HG02642 (cell line): ENCODE measurements at regions not wholly inside any gene's neighbourhood (a gene's known extent, or its start where the extent isn't known, plus 50 kb on each side); places are given as distances from the start of the nearest gene placed in this dataset.

ENCODE experiments used
- ATAC-seq: cut with Tn5 transposase; IDR thresholded peaks from one replicate; pipeline ENCODE4 v1.9.1; 2021; ENCODE audit warnings: mild to moderate bottlenecking; ENCODE audit not compliant: unreplicated experiment, poor library complexity

DNA sequence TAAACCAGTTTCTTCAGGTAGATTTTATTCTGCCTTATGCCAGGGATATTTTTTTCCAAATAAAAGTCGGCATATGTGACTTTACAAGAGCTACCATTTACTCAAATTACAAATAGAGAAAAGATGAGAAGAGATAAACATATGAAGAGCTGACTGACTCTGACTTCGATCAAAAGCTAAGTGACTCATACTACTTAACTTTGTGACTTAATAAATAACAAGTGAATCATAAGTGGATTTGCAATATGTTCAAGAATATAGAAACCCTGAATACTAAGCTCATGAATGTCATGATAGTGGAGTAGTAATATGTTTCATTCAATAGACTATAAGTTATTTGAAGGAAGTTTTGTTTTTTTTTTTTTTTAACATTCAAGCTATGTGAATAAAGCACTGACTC lies 130.5 kb upstream of the ANO3 start:
- ATAC-seq: no peak

DNA sequence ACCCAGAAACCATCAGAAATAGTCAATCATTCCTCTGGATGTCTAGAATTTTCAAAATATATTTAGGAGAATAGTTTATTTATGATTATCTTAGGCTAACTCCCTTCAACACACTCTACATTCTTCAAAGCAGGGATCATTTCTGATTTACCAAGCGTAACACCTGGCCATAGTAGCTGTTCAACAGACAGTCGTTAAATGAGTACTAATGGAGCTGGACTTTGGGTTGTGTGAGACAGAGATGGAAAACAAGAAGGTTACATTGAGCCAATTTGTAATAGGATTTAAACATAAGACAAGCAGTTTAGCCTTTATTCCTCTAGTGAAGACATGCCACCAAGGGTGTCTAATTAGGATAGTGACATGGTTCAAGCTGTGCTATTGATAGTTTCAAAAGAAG lies 129.2 kb upstream of the ANO3 start:
- ATAC-seq: no peak

DNA sequence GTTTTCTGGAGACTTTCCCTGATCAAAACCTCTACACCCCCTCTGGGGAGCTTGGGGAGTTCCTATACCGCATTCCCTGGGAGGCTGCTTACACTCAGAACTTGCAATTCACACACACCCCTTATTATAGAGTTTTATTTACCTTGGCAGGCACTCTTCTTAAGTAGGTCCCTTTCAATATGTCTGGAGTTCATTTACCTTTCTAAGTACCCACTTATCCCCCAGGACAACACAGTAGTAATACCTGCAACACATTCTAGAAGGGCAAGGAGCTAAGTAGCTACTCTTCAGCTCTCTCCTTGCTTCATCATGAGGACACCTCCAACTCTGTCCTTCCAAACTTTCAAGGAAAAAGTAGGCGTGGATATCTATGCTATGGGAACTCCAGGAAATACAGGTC lies 127.8 kb upstream of the ANO3 start:
- no peak for ATAC-seq

DNA sequence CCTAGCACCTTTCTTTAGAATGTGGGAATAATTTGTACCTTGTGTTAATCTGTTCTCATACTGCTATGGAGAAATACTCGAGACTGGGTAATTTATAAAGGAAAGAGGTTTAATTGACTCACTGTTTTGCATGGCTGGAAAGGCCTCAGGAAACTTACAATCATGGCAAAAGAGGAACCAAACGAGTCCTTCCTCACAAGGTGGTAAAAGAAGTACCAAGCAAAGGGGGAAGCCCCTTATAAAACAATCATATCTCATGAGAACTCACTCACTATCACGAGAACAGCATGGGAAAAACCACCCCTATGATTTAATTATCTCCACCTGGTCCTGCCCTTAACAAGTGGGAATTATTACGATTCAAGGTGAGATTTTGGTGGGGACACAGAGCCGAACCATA lies 127.1 kb upstream of the ANO3 start:
- ATAC-seq: no peak

DNA sequence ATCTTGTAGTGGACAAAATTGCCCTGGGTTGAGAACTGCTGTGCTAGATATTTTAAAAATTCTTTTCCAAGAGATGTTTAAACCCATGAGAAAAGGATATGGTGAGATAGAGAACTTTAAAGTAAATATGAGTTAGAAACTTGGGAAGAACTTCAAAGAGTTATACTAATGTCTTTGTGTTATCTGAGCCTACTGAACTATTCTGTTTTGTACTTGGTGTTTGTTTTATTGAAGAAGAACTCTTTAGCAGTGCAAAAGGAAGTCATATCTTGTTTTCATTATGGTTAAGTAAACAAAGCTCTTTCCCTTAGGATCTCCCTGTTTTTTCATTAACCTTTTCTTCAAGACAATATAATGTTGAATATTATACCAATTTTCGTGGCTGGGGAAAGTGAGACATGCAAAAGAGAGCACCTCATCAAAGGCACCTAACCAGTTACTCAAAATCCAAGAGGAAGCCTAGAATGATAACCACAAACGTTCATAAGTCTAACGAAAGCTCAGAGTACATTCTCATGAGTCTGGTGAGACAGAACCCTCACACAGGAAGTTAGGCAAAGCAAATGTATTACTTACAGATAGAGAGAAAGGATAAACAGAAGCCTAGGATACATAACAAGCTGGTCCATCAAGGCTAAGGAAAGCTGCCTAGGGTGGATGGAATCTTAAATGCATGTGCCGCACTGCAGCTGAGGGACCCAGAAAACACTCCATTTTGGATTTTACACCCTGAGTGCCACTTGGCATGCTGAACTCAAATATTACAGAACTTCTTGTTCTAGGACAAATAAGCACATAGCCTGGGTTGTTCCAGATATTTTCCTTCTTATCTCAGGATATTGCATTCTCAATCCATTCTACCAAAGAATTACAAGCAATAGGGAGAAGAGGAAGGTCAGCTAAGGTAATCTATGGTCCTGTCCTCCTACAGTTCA lies 112.5 kb upstream of the ANO3 start:
- no peak for ATAC-seq

DNA sequence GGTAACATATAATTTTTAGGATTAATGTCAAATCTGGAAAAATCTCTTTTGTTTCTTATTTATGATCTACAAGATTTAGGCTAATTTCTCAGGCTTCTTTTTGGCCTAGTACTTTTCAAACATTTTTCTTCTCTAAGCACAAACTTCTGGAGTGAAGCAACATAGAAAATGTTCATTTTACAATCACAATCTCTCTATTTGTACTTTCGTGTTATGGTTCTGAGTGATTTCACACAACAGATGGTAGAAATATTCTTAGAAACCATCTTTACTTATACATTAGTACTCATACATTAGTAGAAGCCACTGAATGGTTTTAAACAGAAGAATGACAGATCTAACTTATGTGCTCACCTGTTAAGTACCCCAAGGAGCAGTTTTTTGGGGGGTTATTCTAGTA lies 106.3 kb upstream of the ANO3 start:
- ATAC-seq: no peak

DNA sequence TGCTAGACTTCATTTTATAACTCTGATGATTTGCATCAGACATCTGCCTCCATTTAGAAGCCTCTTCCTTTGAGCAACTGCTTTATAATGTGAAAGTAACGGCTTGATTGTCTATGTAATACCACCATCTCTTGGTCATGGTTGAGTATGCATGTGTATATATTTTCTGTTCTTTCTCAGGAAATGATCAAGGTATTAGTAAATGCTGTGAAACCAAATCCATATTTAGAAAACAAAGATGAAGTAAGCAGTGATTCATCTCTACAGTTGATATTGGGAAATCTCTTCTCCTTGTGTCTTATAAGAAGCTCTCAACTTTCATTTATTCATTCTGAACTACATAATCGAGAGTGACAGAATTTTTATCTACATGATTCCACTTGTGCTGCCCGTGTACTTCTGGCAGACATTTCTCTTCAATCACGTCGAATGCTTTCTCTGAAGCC lies 104.6 kb upstream of the ANO3 start:
- ATAC-seq: peak; percentile 80

DNA sequence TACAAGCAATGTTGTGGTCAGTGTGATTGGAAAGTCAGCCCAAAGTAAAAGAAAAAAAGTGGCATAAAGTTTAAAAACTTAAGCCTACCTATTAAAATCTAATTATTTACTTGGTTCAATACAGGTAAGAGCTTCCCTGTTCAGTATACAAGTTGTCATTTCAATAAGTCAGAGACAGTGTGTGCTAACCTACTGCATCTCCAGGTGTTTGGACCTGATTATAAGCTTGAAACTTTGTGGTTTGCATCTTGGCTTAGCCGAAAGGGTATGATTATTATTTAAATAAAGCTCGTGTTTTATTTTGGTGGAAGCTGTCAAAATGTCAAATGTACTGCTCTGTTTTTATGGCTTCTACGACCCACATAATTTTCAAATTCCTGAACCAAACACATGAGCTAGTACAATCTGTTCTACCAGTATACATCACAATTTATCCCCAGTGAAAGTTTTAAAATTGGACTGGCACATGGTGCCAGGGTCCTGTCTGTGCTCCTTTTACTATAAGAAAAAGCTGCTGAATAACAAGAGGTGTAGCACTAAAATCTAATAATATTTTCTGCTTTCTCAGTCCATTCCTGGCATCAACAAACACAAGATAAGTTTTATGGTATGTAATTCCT lies 103.9 kb upstream of the ANO3 start:
- ATAC-seq: no peak

DNA sequence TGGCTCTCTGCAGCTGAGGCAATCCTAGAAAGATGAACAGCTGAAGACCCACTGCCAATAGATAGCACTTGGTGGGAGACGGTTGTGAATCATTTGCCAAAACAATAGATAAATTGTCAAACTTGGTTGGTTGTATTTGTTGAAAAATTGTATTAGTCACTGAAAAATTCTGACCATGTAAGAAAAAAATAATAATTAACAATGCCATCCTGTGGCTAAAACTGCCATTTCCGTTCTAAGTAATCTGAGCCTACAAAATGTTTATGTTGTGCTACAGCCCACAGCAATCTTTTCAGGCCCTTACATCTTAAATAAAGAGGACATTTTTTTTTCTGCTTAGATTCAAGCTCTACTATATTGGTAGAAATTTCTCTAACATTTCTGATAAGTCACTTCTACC lies 103.2 kb upstream of the ANO3 start:
- no peak for ATAC-seq

DNA sequence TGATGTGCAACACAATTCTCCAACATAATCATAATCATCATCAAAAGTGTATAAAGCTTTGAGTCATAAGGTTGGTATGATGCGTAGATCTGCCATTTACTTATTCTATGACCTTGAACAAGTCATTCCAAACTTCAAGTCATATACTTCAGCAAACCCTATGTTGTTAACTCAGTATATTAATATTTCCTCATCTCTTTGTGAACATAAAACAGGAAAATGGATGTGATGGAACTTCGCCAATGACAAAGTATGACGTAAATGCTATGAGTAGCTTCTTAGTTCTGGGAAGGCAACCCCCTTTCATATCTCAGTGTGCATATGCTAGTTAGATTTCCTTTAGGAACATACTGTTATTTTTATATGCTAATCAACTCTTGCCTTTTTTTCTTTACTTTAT lies 102.7 kb upstream of the ANO3 start:
- ATAC-seq: no peak

DNA sequence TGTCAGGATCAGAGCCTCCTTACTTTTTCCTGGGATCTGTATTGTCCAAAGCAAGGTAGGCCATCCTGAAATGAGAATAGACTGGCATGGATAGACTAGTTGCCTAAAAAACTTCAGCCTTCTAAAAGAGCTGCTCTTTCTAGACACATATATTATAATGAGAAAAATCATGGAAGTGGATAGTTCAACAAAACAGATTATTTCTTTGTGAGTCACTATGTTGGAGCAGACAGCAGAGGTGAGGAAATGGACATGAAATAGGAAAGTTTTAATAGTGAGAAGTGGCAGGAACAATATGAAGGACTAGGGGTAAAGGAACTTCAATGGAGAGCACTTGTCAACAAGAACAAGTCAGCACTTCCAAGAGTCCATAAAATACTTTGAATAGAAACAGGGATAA lies 101.9 kb upstream of the ANO3 start:
- ATAC-seq: no peak

DNA sequence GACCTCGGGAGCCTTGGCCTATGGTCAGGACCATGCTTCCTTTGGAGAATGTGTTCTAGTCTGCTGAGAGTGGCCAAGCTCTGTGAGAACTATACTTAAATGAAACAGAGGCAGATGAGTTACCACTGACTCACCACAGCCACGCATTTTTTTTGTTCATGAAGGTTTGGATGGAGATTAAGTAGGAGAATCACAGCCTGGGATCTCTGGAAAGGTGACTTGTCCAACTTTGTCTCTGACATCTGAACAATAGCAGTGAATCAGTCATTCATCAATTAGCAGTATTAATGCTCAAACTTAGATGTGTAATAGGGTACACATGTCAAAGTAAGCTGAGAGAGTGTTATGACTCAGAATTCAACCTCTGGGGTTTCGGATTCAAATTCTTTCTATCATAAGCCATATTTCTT lies 100.7 kb upstream of the ANO3 start:
- ATAC-seq: no peak

DNA sequence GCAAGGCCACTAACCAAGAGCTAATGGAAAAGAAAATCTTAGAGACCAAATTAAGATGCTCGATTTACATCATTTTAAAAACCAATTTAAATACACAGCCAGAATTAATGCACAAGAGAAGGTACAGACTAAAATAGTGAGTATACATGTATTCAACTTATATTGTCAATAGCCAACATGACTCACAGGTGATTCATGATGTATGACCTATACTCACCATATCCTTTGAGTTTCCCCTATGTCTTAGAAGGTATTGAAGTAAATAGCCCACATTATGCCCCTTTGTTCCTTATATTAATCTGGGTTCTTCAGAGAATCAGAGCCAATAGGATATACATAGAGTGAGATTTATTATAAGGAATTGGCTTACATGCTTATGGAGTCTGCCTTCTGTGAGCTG lies 97.5 kb upstream of the ANO3 start:
- no peak for ATAC-seq

DNA sequence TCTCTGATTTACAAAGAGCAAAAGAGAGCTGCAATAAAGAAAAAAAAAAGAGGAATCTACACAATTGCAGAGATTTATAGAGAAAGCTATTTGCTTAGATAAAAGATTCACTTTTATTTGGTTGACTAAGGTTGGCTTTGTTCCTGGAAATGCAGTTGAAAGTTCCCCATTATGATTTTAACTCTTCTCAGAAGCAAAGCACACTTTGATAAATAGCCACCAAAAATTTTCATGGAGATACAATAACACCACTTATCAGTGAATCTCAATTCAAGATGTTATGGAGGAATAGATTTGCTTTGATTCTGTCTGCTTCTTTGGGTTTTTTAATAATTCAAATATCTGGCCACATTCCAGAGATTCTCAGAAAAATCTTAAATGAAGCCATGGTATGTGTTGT lies 88.5 kb upstream of the ANO3 start:
- no peak for ATAC-seq

DNA sequence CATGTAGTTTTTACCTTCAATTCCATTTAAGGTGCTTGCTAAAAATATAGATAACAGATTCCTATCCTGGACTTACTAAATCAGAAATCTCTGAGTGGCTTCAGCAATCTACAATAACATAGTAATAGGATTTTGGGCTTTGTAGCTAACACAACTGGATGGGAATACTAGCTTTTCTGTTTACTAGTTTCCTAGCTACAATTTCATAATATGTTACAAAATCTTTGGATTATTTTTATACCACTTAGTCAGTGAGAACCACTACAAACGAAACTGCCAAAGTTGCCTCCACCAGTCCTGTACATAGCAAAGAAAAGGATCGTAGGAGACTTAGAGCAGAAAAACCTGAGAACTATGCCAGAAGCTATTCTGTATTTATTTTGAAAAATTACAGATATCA lies 87.7 kb upstream of the ANO3 start:
- no peak for ATAC-seq

DNA sequence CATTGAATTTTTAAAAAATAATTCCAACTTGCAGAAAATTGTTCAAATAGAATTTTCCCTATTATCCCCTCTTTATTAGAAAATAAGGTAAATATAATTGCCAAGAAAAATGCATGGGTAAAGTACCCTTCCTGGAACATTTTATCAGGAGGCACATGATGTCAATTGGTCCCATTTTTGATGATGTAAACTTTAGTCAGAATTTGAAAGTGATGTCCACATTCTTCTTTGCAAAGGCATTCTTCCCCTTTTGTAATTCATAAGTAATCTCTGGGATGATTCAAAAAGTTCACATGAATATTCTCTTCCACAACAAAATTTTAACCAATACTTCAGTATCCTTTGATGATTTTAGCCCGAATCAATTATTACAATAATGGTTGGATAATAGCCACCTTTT lies 86.9 kb upstream of the ANO3 start:
- no peak for ATAC-seq

DNA sequence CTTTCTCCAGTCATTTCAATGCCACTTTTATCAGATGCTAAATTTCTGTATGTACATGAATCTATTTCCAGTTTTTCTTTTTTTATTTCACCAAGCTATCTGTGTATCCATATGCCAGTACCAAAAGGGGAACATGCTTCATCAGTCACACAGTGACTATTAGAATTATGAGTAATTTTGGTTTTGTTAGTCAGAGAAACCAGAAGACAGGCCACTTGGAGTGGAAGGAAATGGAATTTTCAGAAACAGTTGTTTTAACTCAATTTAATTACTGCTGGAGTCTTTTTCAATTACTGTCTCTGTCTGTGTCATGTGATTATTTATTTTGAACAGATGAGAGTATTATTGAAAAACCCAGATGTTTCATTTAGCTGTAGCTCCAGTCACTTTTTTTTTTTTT lies 84.6 kb upstream of the ANO3 start:
- no peak for ATAC-seq

DNA sequence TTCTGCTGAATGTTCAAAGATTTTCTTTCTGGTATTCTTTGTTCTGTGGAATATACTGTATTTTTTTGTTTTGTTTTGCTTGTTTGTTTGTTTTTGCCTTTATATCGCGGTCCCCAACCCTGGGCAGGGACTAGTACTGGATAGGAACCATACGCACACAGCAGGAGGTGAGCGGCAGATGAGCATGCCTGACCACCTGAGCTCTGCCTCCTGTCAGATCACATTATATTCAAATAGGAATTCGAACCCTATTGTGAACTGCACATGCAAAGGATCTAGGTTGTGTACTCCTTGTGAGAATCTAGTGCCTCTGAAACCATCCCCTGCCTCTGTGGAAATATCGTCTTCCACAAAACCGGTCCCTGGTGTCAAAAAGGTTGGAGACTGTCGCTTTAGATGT lies 83.3 kb upstream of the ANO3 start:
- no peak for ATAC-seq

DNA sequence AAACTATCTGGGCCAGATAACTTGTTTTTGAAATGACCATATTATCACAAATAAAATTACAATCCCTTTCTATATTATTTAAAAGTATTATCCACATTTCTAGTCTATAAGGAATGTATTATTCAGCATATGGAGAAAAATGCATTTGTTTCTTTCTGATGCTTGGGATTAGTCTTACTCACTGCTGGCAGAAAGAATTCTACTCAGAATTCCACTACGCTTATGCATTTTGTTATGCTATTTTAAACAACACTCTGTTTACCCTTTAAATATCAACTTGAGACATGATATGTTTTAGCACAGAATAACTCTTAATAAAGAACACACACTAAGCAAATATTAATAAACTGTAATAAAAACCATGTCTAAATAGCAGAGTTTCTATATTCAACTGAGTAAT lies 77.6 kb upstream of the ANO3 start:
- no peak for ATAC-seq

DNA sequence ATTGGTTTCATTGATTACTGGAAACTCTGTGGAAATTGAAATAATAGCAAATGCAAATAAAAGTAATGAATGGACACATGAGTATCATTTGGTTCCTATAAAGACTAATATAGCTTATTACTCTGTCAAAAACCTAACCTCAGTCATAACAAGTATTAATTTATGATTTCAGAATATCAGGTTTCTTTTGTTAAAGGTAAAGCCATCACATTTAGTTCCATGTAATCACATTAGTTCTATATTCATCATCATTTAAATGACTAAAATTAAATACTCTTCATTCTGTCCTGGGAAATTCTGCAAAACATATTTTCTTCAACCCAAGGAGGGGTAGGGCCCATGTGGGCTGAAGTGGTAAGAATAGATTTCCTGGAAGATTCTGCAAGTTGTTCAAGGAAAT lies 68.2 kb upstream of the ANO3 start:
- no peak for ATAC-seq

DNA sequence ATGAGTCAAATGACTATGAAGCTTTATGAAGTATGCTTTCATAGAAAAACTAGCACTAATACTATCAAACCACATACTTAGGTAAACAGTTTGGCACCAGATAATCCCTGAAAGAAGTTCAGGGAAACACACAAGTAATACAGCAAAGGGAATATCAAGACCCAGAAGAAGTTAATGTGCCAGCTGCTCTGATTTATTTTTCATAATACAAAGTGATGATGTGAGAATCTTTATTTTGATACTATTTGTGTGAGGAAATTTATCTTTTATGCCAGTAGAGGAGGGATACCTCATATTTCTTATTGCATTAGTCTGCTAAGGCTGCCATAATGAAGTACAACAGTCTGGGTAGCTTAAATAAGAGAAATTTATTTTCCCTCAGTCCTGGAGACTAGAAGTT lies 67.7 kb upstream of the ANO3 start:
- ATAC-seq: no peak
